Astrocyte of the cerebellum (primary cell): ENCODE measurements at regions not wholly inside any gene's neighbourhood (a gene's known extent, or its start where the extent isn't known, plus 50 kb on each side); places are given as distances from the start of the nearest gene placed in this dataset.

ENCODE experiments used
- DNase-seq: peaks from one replicate; pipeline ENCODE4 v3.0.0-alpha.2; 2011; ENCODE audit warnings: low read depth
- H3K4me3 ChIP-seq: 2 replicates; pipeline ENCODE4 v1.5.1; 2011; ENCODE audit warnings: mild to moderate bottlenecking, low read depth, low read length, moderate library complexity
- CTCF ChIP-seq: IDR thresholded peaks from 2 replicates; pipeline ENCODE4 v1.5.1; 2012; ENCODE audit warnings: low read length, low read depth, moderate library complexity, mild to moderate bottlenecking; ENCODE audit errors: missing control alignments
- in situ Hi-C: cut with HindIII; loops from 2 replicates; pipeline ENCODE4 v1.10.0; 2017; ENCODE audit warnings: low sequenced_read_pairs

DNA sequence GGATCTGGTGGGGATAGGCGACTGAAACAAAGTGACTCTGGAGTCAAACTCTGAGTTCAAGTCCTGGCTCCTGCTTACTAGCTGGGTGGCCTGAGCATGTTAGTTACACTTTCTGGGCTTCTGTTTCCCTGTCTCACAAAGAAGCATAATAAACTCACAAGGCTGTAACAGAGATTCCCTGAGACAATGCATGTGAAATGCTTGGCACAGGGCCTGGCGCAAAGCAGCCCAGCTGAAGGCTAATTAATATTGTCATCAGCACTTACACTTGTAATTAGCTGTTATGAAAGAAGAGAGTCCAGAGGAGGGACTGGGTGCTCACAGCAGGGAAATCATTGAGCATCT, 64.1 kb upstream of the SPOCK1 start:
- peak; percentile 18 for DNase-seq
- in situ Hi-C loops, result no loop called here
- no peak overlapping the region for H3K4me3 ChIP-seq
- TF ChIP-seq CTCF, result no peak

DNA sequence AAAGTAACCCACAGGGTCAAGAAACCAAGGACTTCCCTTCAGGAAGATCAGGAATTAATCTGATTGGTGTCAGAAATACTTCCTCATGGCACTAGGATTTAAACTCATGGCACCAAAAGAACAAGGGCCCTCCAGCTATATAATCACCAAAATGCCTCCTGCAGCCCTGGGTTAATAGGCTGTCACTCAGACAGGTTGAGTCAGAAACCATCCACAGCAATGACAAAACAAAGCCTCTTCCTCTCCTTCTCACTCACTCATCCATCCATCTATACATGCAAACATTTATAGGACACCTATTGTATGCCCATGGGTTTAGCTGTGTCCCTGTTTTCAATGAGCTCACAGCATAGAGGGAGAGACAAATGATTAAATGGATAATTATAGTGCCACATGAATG, 62.5 kb upstream of the SPOCK1 start:
- no peak for TF ChIP-seq CTCF
- no peak for DNase-seq
- H3K4me3 ChIP-seq, result no peak overlapping the region
- in situ Hi-C loops, result no loop called here

- TF ChIP-seq CTCF, result no peak
- no peak overlapping the region for H3K4me3 ChIP-seq
- in situ Hi-C loops, result no loop called here
- DNase-seq, result no peak
These were observed 61.3 kb upstream of the SPOCK1 start for GRCh38 chr5:137560420-137560819.
